WTC11 (cell line): ENCODE measurements at regions not wholly inside any gene's neighbourhood (a gene's known extent, or its start where the extent isn't known, plus 50 kb on each side); places are given as distances from the start of the nearest gene placed in this dataset.

Experiments
- AFF4 ChIP-seq: sonication (generic); formaldehyde crosslinking; IDR thresholded peaks from 2 replicates; pipeline ENCODE4 v1.8.1; 2023; ENCODE audit warnings: mild to moderate bottlenecking, missing genetic modification reagents, borderline replicate concordance
- ARID4B ChIP-seq: sonication (generic); formaldehyde crosslinking; IDR thresholded peaks from 2 replicates; pipeline ENCODE4 v1.8.0; 2023; ENCODE audit warnings: missing genetic modification reagents, mild to moderate bottlenecking, borderline replicate concordance
- ATF2 ChIP-seq: sonication (generic); formaldehyde crosslinking; IDR thresholded peaks from 2 replicates; pipeline ENCODE4 v1.8.1; 2022; ENCODE audit warnings: low read depth, missing genetic modification reagents, borderline replicate concordance
- EMX1 ChIP-seq: fragments of 250-450 bp; sonication (Bioruptor Pico); IDR thresholded peaks from 2 replicates; pipeline ENCODE4 v1.8.0; 2021; ENCODE audit warnings: mild to moderate bottlenecking
- FOXJ3 ChIP-seq: sonication (generic); formaldehyde crosslinking; IDR thresholded peaks from 2 replicates; pipeline ENCODE4 v1.9.0; 2021; ENCODE audit warnings: missing genetic modification reagents, mild to moderate bottlenecking, borderline replicate concordance
- GRHL2 ChIP-seq: fragments of 250-450 bp; sonication (Bioruptor Pico); IDR thresholded peaks from 2 replicates; pipeline ENCODE4 v1.8.0; 2022; ENCODE audit warnings: mild to moderate bottlenecking, moderate library complexity; ENCODE audit not compliant: insufficient replicate concordance, severe bottlenecking
- OVOL2 ChIP-seq: fragments of 250-450 bp; sonication (Bioruptor Pico); IDR thresholded peaks from 2 replicates; pipeline ENCODE4 v1.9.0; 2021; ENCODE audit warnings: mild to moderate bottlenecking, borderline replicate concordance
- PRRX2 ChIP-seq: fragments of 250-450 bp; sonication (Bioruptor Pico); IDR thresholded peaks from 2 replicates; pipeline ENCODE4 v1.8.0; 2021; ENCODE audit warnings: mild to moderate bottlenecking
- SP1 ChIP-seq: sonication (generic); formaldehyde crosslinking; conservative IDR thresholded peaks from 2 replicates; pipeline ENCODE4 v1.8.1; 2022; ENCODE audit warnings: missing genetic modification reagents
- ZNF138 ChIP-seq: sonication (generic); formaldehyde crosslinking; conservative IDR thresholded peaks from 2 replicates; pipeline ENCODE4 v1.8.1; 2022; ENCODE audit warnings: mild to moderate bottlenecking, moderate library complexity, missing genetic modification reagents
- ZNF281 ChIP-seq: sonication (generic); formaldehyde crosslinking; IDR thresholded peaks from 2 replicates; pipeline ENCODE4 v1.8.0; 2023; ENCODE audit warnings: mild to moderate bottlenecking, missing genetic modification reagents
- ZNF425 ChIP-seq: fragments of 250-450 bp; sonication (Bioruptor Pico); conservative IDR thresholded peaks from 2 replicates; pipeline ENCODE4 v1.9.0; 2021; ENCODE audit warnings: mild to moderate bottlenecking

GRCh38 chr4:120526033-120526432, 396.5 kb downstream of the PRDM5 start (continued):
- TF ChIP-seq ZNF281 (CRISPR knock-in tag), result no peak
- TF ChIP-seq ARID4B (CRISPR knock-in tag), result no peak
- no peak for TF ChIP-seq PRRX2 (CRISPR knock-in tag)
- TF ChIP-seq ZNF425 (CRISPR knock-in tag), result no peak
- no peak for TF ChIP-seq FOXJ3 (CRISPR knock-in tag)
- no peak for TF ChIP-seq GRHL2 (CRISPR knock-in tag)
- TF ChIP-seq AFF4 (CRISPR knock-in tag), result no peak
- TF ChIP-seq EMX1 (CRISPR knock-in tag), result no peak
- no peak for TF ChIP-seq ATF2 (CRISPR knock-in tag)
- no peak for TF ChIP-seq OVOL2 (CRISPR knock-in tag)
- TF ChIP-seq ZNF138 (CRISPR knock-in tag), result no peak
- TF ChIP-seq SP1 (CRISPR knock-in tag), result no peak
